NB4 (cell line): ENCODE measurements at regions not wholly inside any gene's neighbourhood (a gene's known extent, or its start where the extent isn't known, plus 50 kb on each side); places are given as distances from the start of the nearest gene placed in this dataset.

Experiments used
- CTCF ChIP-seq: IDR thresholded peaks from one replicate; pipeline ENCODE4 v1.5.1; 2012; ENCODE audit warnings: low read depth, low read length
- MYC ChIP-seq: IDR thresholded peaks from 2 replicates; pipeline ENCODE4 v1.6.1; 2011; ENCODE audit warnings: low read depth, low read length
- POLR2A ChIP-seq: IDR thresholded peaks from 2 replicates; pipeline ENCODE4 v1.6.1; 2011; ENCODE audit warnings: mild to moderate bottlenecking; ENCODE audit not compliant: insufficient read length; ENCODE audit errors: extremely low read depth

DNA sequence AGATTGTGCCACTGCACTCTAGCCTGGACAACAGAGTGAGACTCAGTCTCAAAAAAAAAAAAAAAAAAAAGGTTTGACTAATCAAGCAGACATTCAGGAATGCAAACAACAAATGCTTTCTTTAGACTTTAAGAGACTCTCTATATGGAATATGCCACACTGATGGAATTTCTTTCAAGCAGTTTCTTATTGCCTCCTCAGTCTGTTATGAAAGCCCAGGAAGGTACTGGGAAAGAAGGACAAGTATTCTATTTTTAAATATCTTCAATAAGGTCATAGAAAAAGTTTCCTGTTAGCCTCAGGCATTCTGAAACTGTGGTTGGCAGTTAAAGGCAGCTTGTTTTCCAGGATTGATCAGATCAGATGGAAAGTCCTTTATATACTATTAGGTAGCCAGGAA, 241.6 kb downstream of the PIK3C3 start:
- TF ChIP-seq CTCF (no peak), POLR2A (no peak), MYC (no peak)
